IMR-90 (cell line): ENCODE measurements at regions not wholly inside any gene's neighbourhood (a gene's known extent, or its start where the extent isn't known, plus 50 kb on each side); places are given as distances from the start of the nearest gene placed in this dataset.

Source experiments
- ATAC-seq: fragments of 200-7000 bp; cut with Tn5 transposase; 2 replicates; pipeline ENCODE4 v1.9.1; 2020; ENCODE audit warnings: low read depth, mild to moderate bottlenecking, moderate library complexity
- BruUV-seq: library from RNA; stranded (reverse); fragments of 400-500 nt; replicated peaks from 2 replicates; lab custom pipeline; 2021; lab: Mats Ljungman, UMichigan
- CTCF ChIA-PET: fragments of 300-600 bp; formaldehyde crosslinking; extraction: SDS; loops from one replicate; lab custom pipeline; 2021; ENCODE audit warnings: antibody characterized with exemption; lab: Yijun Ruan, JAX
- POLR2A ChIA-PET: fragments of 300-600 bp; sonication (Branson Sonifier 250); formaldehyde crosslinking; loops from one replicate; lab custom pipeline; 2022; ENCODE audit warnings: antibody characterized with exemption; ENCODE audit not compliant: unreplicated experiment; lab: Charles Lee
- DNase-seq: peaks from one replicate; pipeline ENCODE4 v3.0.0; 2013
- H2AFZ ChIP-seq: replicated peaks from 2 replicates; pipeline ENCODE3; 2013; ENCODE audit warnings: low read length, mild to moderate bottlenecking; ENCODE audit not compliant: poor library complexity
- H2AK5ac ChIP-seq: 2 replicates; pipeline ENCODE4 v1.6.1; 2013; ENCODE audit warnings: low read depth, low read length, inconsistent platforms
- H2AK9ac ChIP-seq: replicated peaks from 2 replicates; pipeline ENCODE3; 2013; ENCODE audit warnings: mild to moderate bottlenecking, low read depth, low read length, moderate library complexity; ENCODE audit not compliant: poor library complexity
- H2BK120ac ChIP-seq: 2 replicates; pipeline ENCODE4 v1.6.1; 2013; ENCODE audit warnings: low read depth, low read length, inconsistent platforms
- H2BK15ac ChIP-seq: 3 replicates; pipeline ENCODE4 v1.6.1; 2013; ENCODE audit warnings: low read depth, low read length, inconsistent platforms
- H2BK20ac ChIP-seq: 2 replicates; pipeline ENCODE4 v1.6.1; 2013; ENCODE audit warnings: low read depth, mild to moderate bottlenecking, inconsistent platforms, low read length, moderate library complexity
- H2BK5ac ChIP-seq: 2 replicates; pipeline ENCODE4 v1.6.1; 2013; ENCODE audit warnings: mild to moderate bottlenecking, low read depth, low read length, inconsistent platforms; ENCODE audit not compliant: poor library complexity, severe bottlenecking
- H3K14ac ChIP-seq: replicated peaks from 2 replicates; pipeline ENCODE4 v1.6.1; 2013; ENCODE audit warnings: low read depth, low read length, inconsistent platforms
- H3K18ac ChIP-seq: 2 replicates; pipeline ENCODE4 v1.6.1; 2013; ENCODE audit warnings: low read depth, low read length, control low read depth
- H3K23ac ChIP-seq: 2 replicates; pipeline ENCODE4 v1.6.1; 2013; ENCODE audit warnings: low read depth, low read length, inconsistent platforms
- H3K27ac ChIP-seq: 2 replicates; pipeline ENCODE4 v1.5.1; 2013; ENCODE audit warnings: mild to moderate bottlenecking, control low read depth, low read length; ENCODE audit not compliant: insufficient read depth
- H3K27me3 ChIP-seq: 2 replicates; pipeline ENCODE4 v1.6.1; 2013; ENCODE audit warnings: low read length; ENCODE audit not compliant: control insufficient read depth, insufficient read depth
- H3K36me3 ChIP-seq: 2 replicates; pipeline ENCODE4 v1.6.1; 2013; ENCODE audit warnings: low read length, mixed read lengths; ENCODE audit not compliant: control insufficient read depth, insufficient read depth
- H3K4ac ChIP-seq: 2 replicates; pipeline ENCODE4 v1.6.1; 2013; ENCODE audit warnings: low read depth, low read length, inconsistent platforms
- H3K4me1 ChIP-seq: 2 replicates; pipeline ENCODE4 v1.6.1; 2013; ENCODE audit warnings: low read length, mixed read lengths; ENCODE audit not compliant: control insufficient read depth, insufficient read depth
- H3K4me2 ChIP-seq: 2 replicates; pipeline ENCODE4 v1.6.1; 2013; ENCODE audit warnings: low read depth, mild to moderate bottlenecking, control low read depth, low read length, moderate library complexity
- H3K4me3 ChIP-seq: 2 replicates; pipeline ENCODE4 v1.5.1; 2013; ENCODE audit warnings: low read depth, mild to moderate bottlenecking, control low read depth, low read length, moderate library complexity; ENCODE audit not compliant: insufficient read depth
- H3K56ac ChIP-seq: 2 replicates; pipeline ENCODE4 v1.6.1; 2013; ENCODE audit warnings: low read length, inconsistent platforms; ENCODE audit not compliant: insufficient read depth; ENCODE audit errors: extremely low read depth
- H3K79me1 ChIP-seq, 2 experiments: 2 replicates each; pipeline ENCODE4 v1.6.1; 2013; ENCODE audit warnings: low read length in 2 of 2, inconsistent platforms in 1 of 2, low read depth in 1 of 2
- H3K9ac ChIP-seq: 2 replicates; pipeline ENCODE4 v1.6.1; 2013; ENCODE audit warnings: low read depth, low read length, control low read depth
- H3K9me1 ChIP-seq: 2 replicates; pipeline ENCODE4 v1.6.1; 2013; ENCODE audit warnings: low read length, inconsistent platforms; ENCODE audit not compliant: insufficient read depth
- H3K9me3 ChIP-seq: 2 replicates; pipeline ENCODE4 v1.6.1; 2013; ENCODE audit warnings: low read length; ENCODE audit not compliant: control insufficient read depth, insufficient read depth
- H4K20me1 ChIP-seq: 2 replicates; pipeline ENCODE4 v1.6.1; 2013; ENCODE audit warnings: low read length, inconsistent platforms; ENCODE audit not compliant: insufficient read depth
- H4K5ac ChIP-seq: 2 replicates; pipeline ENCODE4 v1.6.1; 2013; ENCODE audit warnings: mild to moderate bottlenecking, low read depth, low read length, control low read depth
- H4K8ac ChIP-seq, 2 experiments: 2 replicates each; pipeline ENCODE4 v1.6.1; 2013; ENCODE audit warnings: low read depth in 2 of 2, low read length in 2 of 2, control low read depth in 1 of 2, inconsistent platforms in 1 of 2
- H4K91ac ChIP-seq: 2 replicates; pipeline ENCODE4 v1.6.1; 2013; ENCODE audit warnings: low read depth, low read length, inconsistent platforms; ENCODE audit not compliant: insufficient read depth
- CHD1 ChIP-seq: IDR thresholded peaks from 2 replicates; pipeline ENCODE4 v1.6.1; 2012; ENCODE audit warnings: low read depth, low read length, improper control_type of control experiment
- CTCF ChIP-seq: conservative IDR thresholded peaks from 2 replicates; pipeline ENCODE4 v1.5.1; 2012; ENCODE audit warnings: mild to moderate bottlenecking, low read depth, low read length, improper control_type of control experiment
- MAFK ChIP-seq: IDR thresholded peaks from 2 replicates; pipeline ENCODE4 v1.6.1; 2012; ENCODE audit warnings: low read depth, low read length, improper control_type of control experiment
- NFE2L2 ChIP-seq: fragments of 150-350 bp; IDR thresholded peaks from 2 replicates; pipeline ENCODE4 v1.6.1; 2016; ENCODE audit warnings: low read depth, mild to moderate bottlenecking, low read length
- RAD21 ChIP-seq: IDR thresholded peaks from 2 replicates; pipeline ENCODE4 v1.6.1; 2012; ENCODE audit warnings: low read length, improper control_type of control experiment
- RCOR1 ChIP-seq: IDR thresholded peaks from 2 replicates; pipeline ENCODE4 v1.6.1; 2012; ENCODE audit warnings: mild to moderate bottlenecking, low read length, improper control_type of control experiment; ENCODE audit not compliant: insufficient replicate concordance
- RFX5 ChIP-seq: IDR thresholded peaks from 2 replicates; pipeline ENCODE4 v1.8.0; 2012; ENCODE audit warnings: low read depth, mild to moderate bottlenecking, low read length, moderate library complexity
- SMC3 ChIP-seq: fragments of 150-350 bp; IDR thresholded peaks from 2 replicates; pipeline ENCODE4 v1.6.1; 2016; ENCODE audit warnings: low read depth, mild to moderate bottlenecking, antibody characterized with exemption, low read length, moderate library complexity
- USF2 ChIP-seq: fragments of 150-350 bp; IDR thresholded peaks from 2 replicates; pipeline ENCODE4 v1.6.1; 2017; ENCODE audit warnings: mild to moderate bottlenecking, antibody characterized with exemption, low read length, low read depth
- WGBS, 2 experiments: methylation state at CpG; one replicate each; pipeline versions ENCODE4 v1.1.5 to v1.1.7; 2013; ENCODE audit warnings: missing lambda C conversion rate in 2 of 2; ENCODE audit not compliant: insufficient read length in 1 of 2; ENCODE audit errors: extremely low coverage in 2 of 2; 5-methylcytosine and 5-hydroxymethylcytosine counted together
- dilution Hi-C: fragments of 300-500 bp; cut with HindIII; formaldehyde crosslinking; loops from one replicate; pipeline ENCODE4 v1.14.3; 2018; ENCODE audit warnings: low sequenced_read_pairs; ENCODE audit not compliant: unreplicated experiment
- in situ Hi-C: fragments of 300-500 bp; cut with MboI; formaldehyde crosslinking; loops from 3 replicates; pipeline ENCODE4 v1.14.3; 2019; ENCODE audit warnings: low sequenced_read_pairs, inconsistent platforms, mixed read lengths
- intact Hi-C: fragments of 100-400 bp; cut with micrococcal nuclease; formaldehyde crosslinking; loops from 2 replicates; pipeline ENCODE4 v1.10.0; 2022
- TF ChIP-seq, protein P1 (sequence below): fragments of 150-350 bp; IDR thresholded peaks from 2 replicates; pipeline ENCODE4 v1.6.1; 2016; ENCODE audit warnings: low read depth, mild to moderate bottlenecking, low read length, moderate library complexity, borderline replicate concordance

GRCh38 chr10:33820531-33820930 is 486.1 kb upstream of the NRP1 start:
- dilution Hi-C loops (no loop called here), in situ Hi-C loops (no loop called here), intact Hi-C loops (no loop called here)
- no peak overlapping the region for H4K91ac ChIP-seq
- H2BK120ac ChIP-seq = no peak overlapping the region
- no peaks in the 10 kb centered on the region for H3K9me3 ChIP-seq
- BruUV-seq = no TSS peak
- H4K5ac ChIP-seq = no peak overlapping the region
- no peak overlapping the region for H3K27ac ChIP-seq
- no peak overlapping the region for H3K9ac ChIP-seq
- no peak overlapping the region for H3K14ac ChIP-seq
- WGBS, 2 experiments = no CpG with 5 or more reads among the region's 4 CpGs
- no peak overlapping the region for H3K4ac ChIP-seq
- POLR2A ChIA-PET = no interaction called here
- no peaks in the 10 kb centered on the region for H4K20me1 ChIP-seq
- no peak overlapping the region for H2BK20ac ChIP-seq
- H3K4me3 ChIP-seq = no peak overlapping the region
- H4K8ac ChIP-seq = no peak overlapping the region
- no peak overlapping the region for H3K56ac ChIP-seq
- no peak overlapping the region for H2BK5ac ChIP-seq
- H3K9me1 ChIP-seq = no peaks in the 10 kb centered on the region
- no peak overlapping the region for H3K18ac ChIP-seq
- TF ChIP-seq USF2 = no peak
- TF ChIP-seq CHD1 = no peak
- TF ChIP-seq RFX5 = no peak
- no peak for TF ChIP-seq RAD21
- TF ChIP-seq NFE2L2 = no peak
- no peak for TF ChIP-seq RCOR1
- no peak for TF ChIP-seq SMC3
- TF ChIP-seq MAFK = no peak
- TF ChIP-seq, protein P1, sequence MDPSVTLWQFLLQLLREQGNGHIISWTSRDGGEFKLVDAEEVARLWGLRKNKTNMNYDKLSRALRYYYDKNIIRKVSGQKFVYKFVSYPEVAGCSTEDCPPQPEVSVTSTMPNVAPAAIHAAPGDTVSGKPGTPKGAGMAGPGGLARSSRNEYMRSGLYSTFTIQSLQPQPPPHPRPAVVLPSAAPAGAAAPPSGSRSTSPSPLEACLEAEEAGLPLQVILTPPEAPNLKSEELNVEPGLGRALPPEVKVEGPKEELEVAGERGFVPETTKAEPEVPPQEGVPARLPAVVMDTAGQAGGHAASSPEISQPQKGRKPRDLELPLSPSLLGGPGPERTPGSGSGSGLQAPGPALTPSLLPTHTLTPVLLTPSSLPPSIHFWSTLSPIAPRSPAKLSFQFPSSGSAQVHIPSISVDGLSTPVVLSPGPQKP = no peak
- no peak for TF ChIP-seq CTCF
- peaks cover 4% of the 10 kb centered on the region; the same call in 1 of the 2 replicates for H3K27me3 ChIP-seq
- H3K36me3 ChIP-seq = no peaks in the 10 kb centered on the region
- no peak for ATAC-seq
- H3K23ac ChIP-seq = no peak overlapping the region
- H2BK15ac ChIP-seq = no peak overlapping the region
- no peaks in the 10 kb centered on the region for H3K4me1 ChIP-seq
- H3K4me2 ChIP-seq = no peak overlapping the region
- H2AK5ac ChIP-seq = no peak overlapping the region
- CTCF ChIA-PET = no interaction called here
- DNase-seq = no peak
- no peak overlapping the region for H2AFZ ChIP-seq
- no peak overlapping the region for H2AK9ac ChIP-seq
- no peaks in the 10 kb centered on the region for H3K79me1 ChIP-seq
